GM13977 (cell line): ENCODE measurements at regions not wholly inside any gene's neighbourhood (a gene's known extent, or its start where the extent isn't known, plus 50 kb on each side); places are given as distances from the start of the nearest gene placed in this dataset.
"Not testable (repeated sequence)": the region's sequence is repeated elsewhere in the genome, so short reads cannot be mapped to it uniquely, and the experiment has no call there.

ENCODE experiments used
- DNase-seq: peaks from one replicate; pipeline ENCODE4 v3.0.0; 2012; ENCODE audit warnings: low spot score
- in situ Hi-C: fragments of 300-500 bp; cut with MboI; formaldehyde crosslinking; loops from one replicate; pipeline ENCODE4 v1.12.0; 2022; ENCODE audit warnings: low sequenced_read_pairs, low pct_unique_long_range_greater_than_20kb, mixed read lengths, inconsistent platforms; ENCODE audit not compliant: unreplicated experiment
- TF ChIP-seq, protein P1 (sequence below): IDR thresholded peaks from 2 replicates; pipeline ENCODE4 v1.5.1; 2012; ENCODE audit warnings: mild to moderate bottlenecking, control low read depth; ENCODE audit not compliant: insufficient read depth; ENCODE audit errors: extremely low read depth, missing control alignments

DNA sequence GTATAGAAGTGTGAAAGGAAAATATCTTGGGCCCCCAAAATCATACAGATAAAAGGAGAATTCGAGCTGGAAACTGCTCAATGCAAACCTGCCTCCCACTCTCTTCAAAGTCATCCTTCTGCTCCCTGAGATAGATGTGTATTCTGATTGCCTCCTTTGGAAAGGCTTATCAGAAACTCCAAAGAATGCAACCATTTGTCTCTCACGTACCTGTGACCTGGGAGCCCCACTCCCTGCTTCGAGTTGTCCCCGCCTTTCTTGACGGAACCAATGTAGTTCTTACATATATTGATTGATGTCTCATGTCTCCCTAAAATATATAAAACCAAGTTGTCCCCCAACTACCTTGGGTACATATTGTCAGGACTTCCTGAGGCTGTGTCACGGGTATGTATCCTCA lies 163.8 kb downstream of the DIRAS2 start:
- in situ Hi-C loops = no loop called here
- no peak for DNase-seq
- TF ChIP-seq, protein P1, sequence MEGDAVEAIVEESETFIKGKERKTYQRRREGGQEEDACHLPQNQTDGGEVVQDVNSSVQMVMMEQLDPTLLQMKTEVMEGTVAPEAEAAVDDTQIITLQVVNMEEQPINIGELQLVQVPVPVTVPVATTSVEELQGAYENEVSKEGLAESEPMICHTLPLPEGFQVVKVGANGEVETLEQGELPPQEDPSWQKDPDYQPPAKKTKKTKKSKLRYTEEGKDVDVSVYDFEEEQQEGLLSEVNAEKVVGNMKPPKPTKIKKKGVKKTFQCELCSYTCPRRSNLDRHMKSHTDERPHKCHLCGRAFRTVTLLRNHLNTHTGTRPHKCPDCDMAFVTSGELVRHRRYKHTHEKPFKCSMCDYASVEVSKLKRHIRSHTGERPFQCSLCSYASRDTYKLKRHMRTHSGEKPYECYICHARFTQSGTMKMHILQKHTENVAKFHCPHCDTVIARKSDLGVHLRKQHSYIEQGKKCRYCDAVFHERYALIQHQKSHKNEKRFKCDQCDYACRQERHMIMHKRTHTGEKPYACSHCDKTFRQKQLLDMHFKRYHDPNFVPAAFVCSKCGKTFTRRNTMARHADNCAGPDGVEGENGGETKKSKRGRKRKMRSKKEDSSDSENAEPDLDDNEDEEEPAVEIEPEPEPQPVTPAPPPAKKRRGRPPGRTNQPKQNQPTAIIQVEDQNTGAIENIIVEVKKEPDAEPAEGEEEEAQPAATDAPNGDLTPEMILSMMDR = no peak

DNA sequence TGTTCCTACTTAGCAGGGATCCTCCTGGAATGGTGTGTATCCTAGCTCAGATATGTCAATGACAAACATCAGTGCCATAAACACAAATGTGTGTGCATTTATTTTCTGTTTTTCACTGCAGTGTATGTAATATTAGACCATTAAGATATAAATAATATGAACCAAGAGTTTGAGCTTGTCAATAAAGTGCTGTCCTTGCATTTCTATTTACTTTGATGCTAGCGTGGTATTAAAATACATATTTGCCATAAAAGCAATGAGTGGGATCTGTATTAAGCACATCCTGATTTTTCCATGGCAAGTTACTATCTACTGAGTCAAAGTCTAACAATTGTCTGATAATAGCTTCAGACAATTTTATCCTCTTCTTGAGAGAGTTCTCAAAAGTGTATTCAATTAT lies 157.6 kb downstream of the DIRAS2 start:
- no peak for DNase-seq
- TF ChIP-seq, protein P1 = no peak
- in situ Hi-C loops = no loop called here

DNA sequence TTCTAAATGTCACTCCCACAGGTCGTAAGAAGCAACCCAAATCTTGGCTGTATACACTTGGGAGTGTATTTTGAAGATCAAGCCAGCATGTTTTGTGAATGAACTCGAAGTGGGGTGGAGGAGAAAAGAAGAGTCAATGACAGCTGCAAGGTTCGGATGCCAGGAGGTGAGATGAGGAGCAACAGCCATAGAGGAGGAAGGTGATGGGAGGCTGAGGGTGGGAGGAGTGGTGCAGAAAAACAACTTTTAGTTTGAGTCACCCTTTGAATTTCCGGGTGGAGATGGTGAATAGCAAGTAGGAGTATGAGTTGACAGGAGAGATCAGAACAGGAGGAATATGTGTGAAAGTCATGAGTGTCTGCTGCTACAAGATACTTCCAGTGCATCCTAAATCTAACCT lies 153.6 kb downstream of the DIRAS2 start:
- in situ Hi-C loops = no loop called here

DNA sequence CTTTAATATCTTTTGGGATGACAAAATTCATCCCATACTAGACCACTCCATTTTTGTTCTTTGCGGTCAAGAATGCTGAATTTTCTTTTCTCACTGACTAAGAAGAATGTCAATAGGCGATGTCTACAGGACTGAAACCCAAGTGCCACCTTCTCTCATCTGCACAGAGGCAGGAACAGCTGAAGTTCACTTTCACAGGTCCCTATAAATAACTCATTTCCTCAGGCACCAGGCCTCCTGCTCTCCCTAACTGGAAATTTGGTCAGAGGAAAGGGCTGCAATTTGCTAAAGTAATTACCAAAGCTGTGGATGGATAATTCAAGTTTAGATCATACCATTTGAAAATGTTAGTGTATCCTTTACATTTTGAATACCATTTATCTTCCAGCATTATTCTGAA lies 142.9 kb downstream of the DIRAS2 start:
- DNase-seq = no peak
- in situ Hi-C loops = no loop called here
- TF ChIP-seq, protein P1 = no peak

More for the DNA sequence above, 153.6 kb downstream of the DIRAS2 start:
- TF ChIP-seq, protein P1 = no peak
- DNase-seq = no peak

DNA sequence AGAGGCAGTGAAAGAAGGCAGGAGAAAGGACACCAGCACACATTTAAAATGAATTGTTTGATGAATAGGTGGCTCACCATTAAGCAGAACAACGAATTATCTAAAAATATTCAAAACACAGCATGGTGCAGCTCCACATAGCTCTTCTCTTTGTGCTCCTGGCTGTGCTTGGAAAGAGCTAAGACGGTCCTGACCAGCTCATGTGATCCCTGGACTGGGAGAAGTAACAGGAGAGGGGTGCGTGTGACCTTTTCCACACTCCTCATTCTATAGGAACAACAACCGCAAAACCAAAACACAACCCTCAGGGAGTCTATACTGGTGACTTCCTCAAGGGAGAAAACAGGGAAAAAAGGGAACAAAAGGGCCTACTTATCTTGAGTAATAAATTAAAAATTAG lies 140.5 kb downstream of the DIRAS2 start:
- DNase-seq = no peak
- in situ Hi-C loops = no loop called here
- TF ChIP-seq, protein P1 = no peak

DNA sequence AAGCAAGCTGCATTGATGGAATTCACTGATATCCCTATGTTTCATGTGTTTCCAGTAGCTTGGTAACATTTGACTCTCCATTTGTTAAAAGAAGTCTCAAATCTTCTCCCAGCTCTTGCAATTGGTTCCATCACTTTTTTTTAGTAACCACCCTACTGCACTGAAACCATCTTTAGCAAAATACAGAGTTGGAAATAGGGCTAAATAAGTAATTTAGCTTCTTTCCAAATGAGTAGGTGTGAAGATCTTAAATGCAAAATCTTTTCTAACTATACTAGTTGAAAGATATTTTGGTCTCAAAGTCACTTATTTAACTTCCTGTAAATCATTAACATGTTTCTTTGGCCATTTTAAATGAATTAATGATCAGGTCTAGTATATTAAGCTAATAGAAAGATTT lies 138.1 kb downstream of the DIRAS2 start:
- in situ Hi-C loops = no loop called here
- TF ChIP-seq, protein P1 = no peak
- no peak for DNase-seq

DNA sequence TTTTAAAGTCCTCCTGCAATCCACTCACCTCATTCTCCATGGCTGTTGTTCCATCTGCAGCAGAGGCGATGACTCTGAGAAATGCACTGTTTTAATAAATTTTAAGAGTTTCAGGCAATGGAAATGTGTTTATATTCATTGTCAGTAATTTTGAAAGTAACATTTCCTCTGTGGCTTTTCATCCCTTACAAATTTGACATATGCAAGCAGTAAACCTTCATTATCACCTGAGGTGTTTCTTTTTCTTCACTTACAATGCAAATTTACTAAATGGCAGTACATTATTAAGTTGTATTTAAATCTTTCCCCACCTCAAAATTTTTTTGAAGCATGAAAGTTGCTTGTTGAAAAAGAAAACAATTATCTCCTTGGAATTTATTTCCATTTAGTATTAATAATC lies 136.9 kb downstream of the DIRAS2 start:
- TF ChIP-seq, protein P1 = no peak
- no peak for DNase-seq
- in situ Hi-C loops = no loop called here

DNA sequence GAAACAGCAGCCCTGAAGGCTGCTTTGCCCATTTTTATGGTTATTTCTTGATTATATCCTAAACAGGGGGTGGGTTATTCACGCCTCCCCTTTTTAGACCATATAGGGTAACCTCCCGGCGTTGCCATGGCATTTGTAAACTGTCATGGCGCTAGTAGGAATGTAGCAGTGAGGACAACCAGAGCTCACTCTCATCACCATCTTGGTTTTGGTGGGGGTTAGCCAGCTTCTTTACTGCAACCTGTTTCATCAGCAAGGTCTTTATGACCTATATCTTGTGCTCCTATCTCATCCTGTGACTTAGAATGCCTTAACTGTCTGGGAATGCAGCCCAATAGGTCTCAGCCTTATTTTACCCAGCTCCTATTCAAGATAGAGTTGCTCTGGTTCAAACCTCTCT lies 136.2 kb downstream of the DIRAS2 start:
- in situ Hi-C loops, DNase-seq: not testable (repeated sequence)
